GM19351 (cell line): ENCODE measurements at regions not wholly inside any gene's neighbourhood (a gene's known extent, or its start where the extent isn't known, plus 50 kb on each side); places are given as distances from the start of the nearest gene placed in this dataset.

Source experiments
- ATAC-seq: cut with Tn5 transposase; IDR thresholded peaks from one replicate; pipeline ENCODE4 v1.9.1; 2021; ENCODE audit warnings: mild to moderate bottlenecking, moderate library complexity; ENCODE audit not compliant: unreplicated experiment

GRCh38 chr4:81963763-81964020, 410.1 kb downstream of the HNRNPD start:
- no peak for ATAC-seq

GRCh38 chr4:81963015-81963762, 410.6 kb downstream of the HNRNPD start:
- no peak for ATAC-seq

GRCh38 chr4:81960961-81961360, 412.8 kb downstream of the HNRNPD start:
- no peak for ATAC-seq

GRCh38 chr4:81954271-81954670, 419.5 kb downstream of the HNRNPD start:
- ATAC-seq, result no peak

GRCh38 chr4:81951891-81952455, 421.8 kb downstream of the HNRNPD start:
- ATAC-seq, result no peak

- ATAC-seq, result no peak
Measured at GRCh38 chr4:81946996-81947395, 426.8 kb downstream of the HNRNPD start.

GRCh38 chr4:81930506-81931238, 443.1 kb downstream of the HNRNPD start:
- ATAC-seq, result no peak

GRCh38 chr4:81923140-81923539, 450.7 kb downstream of the HNRNPD start:
- no peak for ATAC-seq

GRCh38 chr4:81922313-81922712, 450.6 kb upstream of the RASGEF1B start:
- no peak for ATAC-seq

- no peak for ATAC-seq
Measured at GRCh38 chr4:81921751-81922159, 450.0 kb upstream of the RASGEF1B start.

- ATAC-seq, result no peak
Measured at GRCh38 chr4:81919810-81920209, 448.1 kb upstream of the RASGEF1B start.

- peak; percentile 87 for ATAC-seq
Measured at GRCh38 chr4:81919223-81919622, 447.5 kb upstream of the RASGEF1B start.

GRCh38 chr4:81915430-81915829, 443.7 kb upstream of the RASGEF1B start:
- no peak for ATAC-seq

GRCh38 chr4:81914623-81915022, 442.9 kb upstream of the RASGEF1B start:
- ATAC-seq, result no peak

GRCh38 chr4:81913427-81913879, 441.7 kb upstream of the RASGEF1B start:
- peak; percentile 97 for ATAC-seq

GRCh38 chr4:81912376-81913030, 440.8 kb upstream of the RASGEF1B start:
- no peak for ATAC-seq

- no peak for ATAC-seq
Measured at GRCh38 chr4:81906905-81907304, 435.2 kb upstream of the RASGEF1B start.

- peak; percentile 97 for ATAC-seq
Measured at GRCh38 chr4:81905971-81906370, 434.3 kb upstream of the RASGEF1B start.

GRCh38 chr4:81904121-81904520, 432.4 kb upstream of the RASGEF1B start:
- ATAC-seq, result no peak

GRCh38 chr4:81903212-81903611, 431.5 kb upstream of the RASGEF1B start:
- no peak for ATAC-seq

GRCh38 chr4:81898862-81899504, 427.3 kb upstream of the RASGEF1B start:
- ATAC-seq, result no peak
